GM11168 (cell line): ENCODE measurements at regions not wholly inside any gene's neighbourhood (a gene's known extent, or its start where the extent isn't known, plus 50 kb on each side); places are given as distances from the start of the nearest gene placed in this dataset.

Experiments
- in situ Hi-C: fragments of 300-500 bp; cut with MboI; formaldehyde crosslinking; loops from one replicate; pipeline ENCODE4 v1.12.0; 2022; ENCODE audit warnings: low sequenced_read_pairs; ENCODE audit not compliant: unreplicated experiment

DNA sequence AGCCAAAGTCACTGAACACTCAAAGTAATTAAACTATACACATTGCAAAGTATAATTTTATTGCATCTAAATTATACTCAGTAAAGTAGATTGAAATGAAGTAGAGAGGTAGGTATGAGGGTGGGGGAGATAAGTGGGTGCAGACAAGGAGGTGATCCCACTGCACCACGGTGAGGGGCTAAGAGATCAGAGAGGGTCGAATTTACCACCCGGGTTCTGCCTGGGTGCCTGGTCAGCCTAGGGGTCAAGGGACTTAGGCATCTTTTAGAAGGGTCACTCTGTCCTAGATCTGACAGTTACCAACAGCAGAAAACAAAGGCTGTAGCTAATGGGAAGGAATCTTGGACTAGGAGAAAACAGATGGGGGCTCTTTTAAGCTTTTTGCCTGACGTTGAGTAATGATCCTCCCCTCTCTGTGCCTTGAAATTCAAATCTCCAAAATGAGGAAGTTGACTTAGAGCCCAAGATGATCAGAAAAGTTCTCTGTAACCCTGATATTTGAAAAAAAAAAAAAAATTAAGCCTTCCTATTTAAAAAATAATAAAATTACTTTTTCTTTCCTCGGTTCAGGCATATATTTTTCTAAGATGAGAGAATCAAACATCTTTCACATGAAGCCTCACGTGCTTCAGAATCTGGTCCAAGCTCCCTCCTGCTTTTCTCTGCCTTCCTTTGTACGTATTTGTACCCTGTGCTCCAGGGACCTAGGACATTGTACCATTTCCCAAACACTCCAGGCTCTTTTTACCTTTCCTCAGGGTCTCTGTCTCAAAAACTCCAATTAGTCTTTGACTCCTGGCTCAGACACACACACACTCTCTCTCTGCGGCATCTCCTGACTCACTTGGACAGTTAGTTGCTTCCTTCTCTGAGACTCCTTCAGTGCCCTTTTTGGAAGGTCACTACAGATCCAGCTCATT, 353.9 kb downstream of the CYRIA start:
- in situ Hi-C loops, result no loop called here

GRCh38 chr2:16308816-16309215, 356.8 kb downstream of the CYRIA start:
- in situ Hi-C loops, result no loop called here

GRCh38 chr2:16304876-16305590, 360.6 kb downstream of the CYRIA start:
- in situ Hi-C loops, result no loop called here

DNA sequence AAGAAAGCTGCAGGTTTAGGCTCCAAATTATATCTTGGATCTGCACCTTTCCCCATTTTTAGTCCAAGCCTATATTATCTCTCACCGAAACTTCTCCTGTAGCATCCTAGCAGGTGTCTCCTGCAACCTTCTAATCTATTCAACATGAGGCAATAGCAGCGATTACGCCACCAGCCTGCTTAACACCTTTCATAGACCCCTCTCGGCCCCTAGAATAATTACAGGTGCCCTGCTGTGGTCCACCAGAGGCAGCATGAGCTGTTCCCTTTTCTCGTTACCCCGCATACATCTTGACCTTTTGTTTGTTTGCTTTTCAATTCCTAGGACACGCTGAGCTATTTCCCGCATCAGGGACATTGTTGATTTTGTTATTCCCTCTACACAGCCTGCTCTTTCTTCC, 361.9 kb downstream of the CYRIA start:
- in situ Hi-C loops, result no loop called here

DNA sequence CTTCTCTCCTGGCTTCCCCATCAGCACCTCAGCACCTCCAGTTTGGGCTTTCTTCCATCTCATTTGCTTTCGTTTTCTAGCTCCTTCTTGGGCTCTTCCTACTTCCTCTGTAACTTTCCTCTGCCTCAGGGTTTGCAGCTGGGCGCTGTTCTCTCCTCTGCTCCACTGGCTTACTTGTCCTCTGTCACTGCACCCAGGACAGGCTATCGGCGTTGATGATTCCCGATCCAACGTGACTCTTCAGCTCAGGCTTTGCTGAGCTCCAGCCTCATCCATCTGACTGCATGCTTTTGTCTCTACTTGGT, 362.4 kb downstream of the CYRIA start:
- in situ Hi-C loops, result no loop called here

DNA sequence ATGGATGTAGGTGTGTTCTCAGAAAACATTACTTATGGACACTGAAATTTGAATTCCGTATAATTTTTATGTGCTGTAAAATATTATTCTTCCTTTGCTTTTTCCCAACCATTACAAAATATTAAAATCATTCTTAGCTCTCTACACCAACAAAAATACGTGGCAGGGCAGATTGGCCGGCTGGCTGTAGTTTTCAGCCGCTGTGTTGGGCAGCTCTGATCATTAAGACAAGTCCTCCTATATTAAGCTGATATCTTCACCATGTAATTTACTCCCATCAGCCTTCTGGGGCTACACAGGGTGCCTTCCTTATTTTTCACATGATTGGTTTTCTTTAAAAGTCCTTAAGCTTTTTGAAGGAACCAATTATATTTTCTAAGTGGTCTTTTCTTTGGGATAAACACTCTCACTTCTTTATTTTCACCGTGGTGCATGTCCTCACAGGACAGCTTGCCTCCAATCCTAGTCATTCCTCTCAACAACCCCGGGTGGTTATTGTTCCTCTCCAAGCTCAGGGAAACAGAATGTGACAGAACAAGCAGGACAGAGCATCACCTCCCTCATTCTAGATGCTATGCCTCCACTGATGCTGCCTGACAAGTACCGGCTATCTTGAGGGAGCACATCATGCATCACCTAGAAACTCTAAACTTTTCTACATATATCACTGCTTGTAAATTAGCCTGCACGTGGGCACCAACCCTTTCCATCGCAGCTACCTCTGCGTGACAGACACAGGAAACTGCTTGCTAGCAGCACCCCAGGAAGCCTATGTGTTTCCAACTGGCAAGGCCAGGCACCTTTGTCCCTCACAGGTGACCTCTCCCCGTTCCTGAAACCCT, 362.3 kb downstream of the MYCN start:
- in situ Hi-C loops, result no loop called here

DNA sequence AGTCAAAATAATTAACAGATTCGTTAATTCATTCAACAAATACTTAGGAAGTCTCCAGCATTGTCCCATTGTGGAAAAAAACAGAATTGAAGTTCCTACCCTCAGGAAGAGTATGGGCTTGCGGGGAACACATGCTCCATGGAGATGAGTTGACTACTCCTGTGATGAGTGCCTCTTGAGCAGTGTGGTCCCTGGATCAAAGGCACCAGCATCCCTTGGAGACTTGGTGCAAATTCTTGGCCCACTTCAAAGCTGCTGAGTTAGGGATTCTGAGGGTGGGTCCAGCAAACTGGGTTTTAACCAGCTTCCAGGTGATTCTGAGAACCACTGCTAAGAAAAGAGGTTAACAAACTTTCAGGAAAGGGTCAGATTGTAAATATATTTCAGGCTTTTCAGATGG, 361.6 kb downstream of the MYCN start:
- in situ Hi-C loops, result no loop called here

- in situ Hi-C loops, result no loop called here
These were observed 358.5 kb downstream of the MYCN start for GRCh38 chr2:16298866-16299265.

- in situ Hi-C loops, result no loop called here
These were observed 356.2 kb downstream of the MYCN start for GRCh38 chr2:16296331-16297250.

GRCh38 chr2:16296038-16296290, 355.6 kb downstream of the MYCN start:
- in situ Hi-C loops, result no loop called here

DNA sequence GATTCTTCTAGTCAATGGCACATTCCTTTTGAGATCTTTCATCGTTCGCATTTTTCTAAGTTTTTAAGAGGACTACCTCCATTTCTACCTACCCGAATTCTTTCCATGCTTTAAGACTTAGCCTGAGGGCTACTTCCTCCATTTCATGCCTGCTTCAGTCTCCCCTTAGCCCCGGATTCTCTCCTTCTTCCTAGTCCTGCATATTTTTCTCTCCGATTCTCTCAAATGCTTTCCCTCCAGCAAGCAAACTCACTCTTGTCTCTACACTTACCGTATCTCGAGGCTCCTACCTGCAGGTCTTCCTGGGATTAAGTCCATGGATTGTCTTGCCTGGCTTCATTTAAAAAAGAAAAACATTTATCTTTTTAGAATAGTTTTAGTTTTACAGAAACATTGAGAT, 354.4 kb downstream of the MYCN start:
- in situ Hi-C loops, result no loop called here

DNA sequence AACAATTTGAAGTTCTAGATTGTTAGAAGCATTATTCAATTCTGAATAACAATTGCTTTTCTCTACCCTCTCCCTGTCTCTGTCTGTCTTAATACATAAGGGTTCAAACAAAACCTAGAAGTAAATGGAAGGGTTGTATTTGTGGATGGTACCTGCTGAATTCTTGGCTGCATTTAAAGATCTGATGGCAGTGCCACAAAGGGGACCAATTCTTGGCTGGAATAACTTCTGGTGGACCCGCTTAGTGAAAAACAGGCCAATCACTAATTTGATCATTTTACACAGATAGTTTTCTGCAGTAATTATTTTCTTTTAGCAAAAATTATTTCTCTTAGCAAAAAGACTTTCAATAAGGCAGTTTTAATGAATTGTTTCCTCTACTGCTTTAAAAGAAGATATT, 353.5 kb downstream of the MYCN start:
- in situ Hi-C loops, result no loop called here

DNA sequence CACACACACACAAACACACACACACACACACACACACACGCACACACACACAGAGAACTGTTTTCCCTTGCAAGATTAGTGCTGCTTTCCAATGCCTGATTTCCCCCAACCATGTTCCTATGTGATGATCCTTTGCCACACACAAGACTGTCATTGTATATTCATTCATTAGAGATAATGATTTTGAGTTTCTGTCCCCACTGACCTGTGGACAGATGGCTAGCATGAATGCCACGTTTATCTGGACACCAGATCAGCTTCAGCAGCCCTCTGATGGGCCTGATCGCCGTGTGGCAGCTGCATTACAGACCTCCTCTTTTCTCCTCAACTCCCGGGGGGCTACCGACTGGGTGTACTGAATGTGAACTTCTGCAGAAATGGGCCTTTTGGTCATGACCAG, 353.0 kb downstream of the MYCN start:
- in situ Hi-C loops, result no loop called here

DNA sequence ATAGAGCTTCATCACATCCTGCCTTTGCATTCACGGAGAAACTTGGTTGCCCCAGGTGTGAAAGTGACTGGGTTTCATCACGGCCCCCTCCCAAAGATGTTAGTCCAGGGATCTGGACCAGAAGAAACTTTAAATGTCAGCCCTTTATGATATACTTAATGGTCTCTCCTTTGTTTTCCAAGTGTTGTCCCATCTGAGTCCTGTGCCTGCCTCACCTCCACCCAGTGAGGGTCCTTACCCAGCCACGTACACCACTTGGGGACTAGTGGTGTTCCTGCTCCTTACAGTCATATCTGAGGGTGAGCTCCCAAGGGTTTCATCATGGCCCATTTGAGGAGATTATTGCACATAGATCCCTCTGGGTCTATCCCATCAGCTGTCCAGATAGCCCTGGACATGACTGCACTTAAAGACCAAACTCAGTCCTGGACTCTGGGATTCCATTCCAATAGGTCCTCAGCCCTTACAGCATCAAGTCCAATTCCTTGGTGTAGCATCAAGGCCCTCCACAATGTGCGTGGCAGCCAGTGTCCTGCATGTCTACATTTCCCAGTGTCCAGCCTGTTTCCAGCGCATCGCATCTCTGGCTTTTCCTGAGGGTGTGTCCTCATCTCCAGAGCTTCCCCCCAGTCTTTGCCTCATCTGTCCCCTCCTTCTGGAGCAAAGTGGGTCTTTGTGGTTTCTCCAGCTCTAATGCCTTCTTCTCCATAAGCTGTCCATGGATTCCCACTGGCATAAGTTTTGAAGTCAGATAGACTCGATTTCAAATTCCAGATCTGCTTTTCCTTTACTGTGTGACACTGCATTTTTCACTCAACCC, 351.6 kb downstream of the MYCN start:
- in situ Hi-C loops, result no loop called here

- in situ Hi-C loops, result no loop called here
These were observed 350.9 kb downstream of the MYCN start for GRCh38 chr2:16291226-16291625.

- in situ Hi-C loops, result no loop called here
These were observed 350.1 kb downstream of the MYCN start for GRCh38 chr2:16290311-16291020.

DNA sequence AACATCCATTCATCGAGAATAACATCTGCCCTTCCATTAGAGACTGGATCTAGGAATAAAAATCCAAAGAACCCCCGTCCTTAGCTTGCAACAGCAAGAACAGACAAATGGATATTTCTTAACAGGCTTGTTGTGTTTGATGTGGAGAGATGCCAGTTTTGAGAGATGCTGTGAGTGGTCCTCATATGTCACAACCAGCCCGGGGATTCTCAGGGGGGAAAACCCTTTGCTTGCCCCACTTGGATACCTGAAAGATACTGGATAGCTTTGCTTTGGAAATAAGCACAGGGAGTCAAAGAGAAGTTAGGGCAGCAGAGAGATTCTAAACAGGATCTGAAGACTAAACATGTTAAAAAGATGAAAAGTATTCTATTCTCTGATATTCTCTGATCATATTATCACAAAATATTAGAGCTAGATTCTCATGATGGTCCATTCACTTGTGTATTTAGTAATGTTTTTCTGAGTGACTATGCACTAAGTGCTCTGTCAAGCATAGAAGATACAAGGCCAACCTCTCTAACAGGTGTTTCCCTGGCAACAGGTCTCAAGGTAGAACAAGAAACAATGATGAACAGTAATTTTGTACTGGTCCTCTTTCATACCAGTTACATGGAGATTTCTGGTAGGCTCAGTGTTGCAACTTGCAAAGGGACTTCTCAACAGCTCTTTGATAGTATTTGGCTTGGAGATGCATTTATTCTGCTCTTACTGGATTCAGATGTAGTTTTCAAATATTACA, 348.2 kb downstream of the MYCN start:
- in situ Hi-C loops, result loop anchor here (10.0 kb wide), 1 partner anchor 354 kb away; no protein-coding TSS in a partner anchor

DNA sequence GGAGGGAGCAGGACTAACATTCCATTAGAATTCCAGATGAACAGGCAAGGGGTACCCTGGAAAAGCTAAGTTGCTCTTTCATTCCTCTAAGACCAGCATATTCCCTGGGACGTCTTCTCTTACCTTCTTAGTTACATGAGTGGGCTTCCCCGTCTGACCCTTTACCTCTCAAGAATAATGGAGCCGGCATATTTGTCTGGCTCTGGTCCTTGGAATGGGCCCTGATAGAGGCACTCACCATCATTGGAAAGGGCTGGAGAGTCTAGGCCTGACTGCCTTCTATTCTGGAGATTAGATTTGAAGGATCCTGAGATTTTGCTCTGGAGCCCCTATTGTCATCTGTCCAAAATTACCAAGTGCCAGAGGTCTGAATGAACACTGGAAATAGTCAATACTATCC, 347.5 kb downstream of the MYCN start:
- in situ Hi-C loops, result loop anchor here (10.0 kb wide), 1 partner anchor 353 kb away; no protein-coding TSS in a partner anchor
